NB4 (cell line): ENCODE measurements at regions not wholly inside any gene's neighbourhood (a gene's known extent, or its start where the extent isn't known, plus 50 kb on each side); places are given as distances from the start of the nearest gene placed in this dataset.

Experiments
- MYC ChIP-seq: IDR thresholded peaks from 2 replicates; pipeline ENCODE4 v1.6.1; 2011; ENCODE audit warnings: low read depth, low read length
- POLR2A ChIP-seq: IDR thresholded peaks from 2 replicates; pipeline ENCODE4 v1.6.1; 2011; ENCODE audit warnings: mild to moderate bottlenecking; ENCODE audit not compliant: insufficient read length; ENCODE audit errors: extremely low read depth
- TF ChIP-seq, protein P1 (sequence below): IDR thresholded peaks from one replicate; pipeline ENCODE4 v1.5.1; 2012; ENCODE audit warnings: low read depth, low read length
- TF ChIP-seq, protein P2 (sequence below): IDR thresholded peaks from 2 replicates; pipeline ENCODE4 v1.6.1; 2011; ENCODE audit warnings: low read depth, low read length

DNA sequence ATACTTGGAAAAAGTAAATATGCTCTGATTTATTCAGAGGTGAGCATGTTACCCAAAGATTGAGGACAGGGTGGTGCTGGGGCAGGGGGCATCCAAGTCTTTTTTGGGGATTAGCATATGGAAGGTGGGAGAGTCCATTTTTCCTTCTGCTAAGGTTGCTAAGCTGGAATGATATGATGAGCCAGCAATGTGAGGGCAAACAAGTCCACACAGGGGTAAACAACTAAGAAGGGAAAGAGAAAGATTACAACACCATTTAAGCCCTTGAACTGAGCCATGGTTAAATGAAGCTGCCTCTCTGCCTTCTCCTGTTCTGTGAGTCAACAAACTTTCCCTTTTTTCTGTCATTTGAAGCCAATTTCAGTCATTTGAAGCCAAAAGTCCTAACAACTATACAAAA, 89.0 kb downstream of the RPL22L1 start:
- TF ChIP-seq, protein P1, sequence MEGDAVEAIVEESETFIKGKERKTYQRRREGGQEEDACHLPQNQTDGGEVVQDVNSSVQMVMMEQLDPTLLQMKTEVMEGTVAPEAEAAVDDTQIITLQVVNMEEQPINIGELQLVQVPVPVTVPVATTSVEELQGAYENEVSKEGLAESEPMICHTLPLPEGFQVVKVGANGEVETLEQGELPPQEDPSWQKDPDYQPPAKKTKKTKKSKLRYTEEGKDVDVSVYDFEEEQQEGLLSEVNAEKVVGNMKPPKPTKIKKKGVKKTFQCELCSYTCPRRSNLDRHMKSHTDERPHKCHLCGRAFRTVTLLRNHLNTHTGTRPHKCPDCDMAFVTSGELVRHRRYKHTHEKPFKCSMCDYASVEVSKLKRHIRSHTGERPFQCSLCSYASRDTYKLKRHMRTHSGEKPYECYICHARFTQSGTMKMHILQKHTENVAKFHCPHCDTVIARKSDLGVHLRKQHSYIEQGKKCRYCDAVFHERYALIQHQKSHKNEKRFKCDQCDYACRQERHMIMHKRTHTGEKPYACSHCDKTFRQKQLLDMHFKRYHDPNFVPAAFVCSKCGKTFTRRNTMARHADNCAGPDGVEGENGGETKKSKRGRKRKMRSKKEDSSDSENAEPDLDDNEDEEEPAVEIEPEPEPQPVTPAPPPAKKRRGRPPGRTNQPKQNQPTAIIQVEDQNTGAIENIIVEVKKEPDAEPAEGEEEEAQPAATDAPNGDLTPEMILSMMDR = no peak
- TF ChIP-seq POLR2A (no peak), MYC (no peak)
- TF ChIP-seq, protein P2, sequence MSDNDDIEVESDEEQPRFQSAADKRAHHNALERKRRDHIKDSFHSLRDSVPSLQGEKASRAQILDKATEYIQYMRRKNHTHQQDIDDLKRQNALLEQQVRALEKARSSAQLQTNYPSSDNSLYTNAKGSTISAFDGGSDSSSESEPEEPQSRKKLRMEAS = no peak
